ENCODE measurements at regions not wholly inside any gene's neighbourhood (a gene's known extent, or its start where the extent isn't known, plus 50 kb on each side); places are given as distances from the start of the nearest gene placed in this dataset.

GRCh38 chr7:35894721-35895120 lies 93.9 kb downstream of the SEPTIN7 start:
- TF ChIP-seq NFIC (IDR thresholded peaks at IDR 0.05; ENCODE audit: borderline replicate concordance), result no peak
- no peak for TF ChIP-seq CTCF (IDR thresholded peaks at IDR 0.05)
- no peak for TF ChIP-seq EZH2phosphoT487 (IDR thresholded peaks at IDR 0.05; ENCODE audit: borderline replicate concordance, low read depth)
- TF ChIP-seq GATA2 (CRISPR knock-in tag; IDR thresholded peaks at IDR 0.05), result no peak
- no peak for TF ChIP-seq ZBTB33 (IDR thresholded peaks at IDR 0.05; ENCODE audit: borderline replicate concordance, low read depth)
- TF ChIP-seq USF2 (IDR thresholded peaks at IDR 0.05; ENCODE audit: borderline replicate concordance, low read depth, low read length), result no peak
- no peak for TF ChIP-seq YY1 (IDR thresholded peaks at IDR 0.05; ENCODE audit: low read depth)
- no peak for TF ChIP-seq FOXJ3 (CRISPR knock-in tag; IDR thresholded peaks at IDR 0.05)
- TF ChIP-seq SMC3 (IDR thresholded peaks at IDR 0.05; ENCODE audit: low read depth, low read length), result no peak
- no peak for TF ChIP-seq GABPA (IDR thresholded peaks at IDR 0.05; ENCODE audit: low read depth)
- no peak for TF ChIP-seq FOXM1 (IDR thresholded peaks at IDR 0.05; ENCODE audit: low read depth)

Measured in SK-N-SH (cell line).